ENCODE measurements at regions not wholly inside any gene's neighbourhood (a gene's known extent, or its start where the extent isn't known, plus 50 kb on each side); places are given as distances from the start of the nearest gene placed in this dataset.

GRCh38 chr3:72152551-72153476, 367.9 kb upstream of the PROK2 start:
- Histone ChIP-seq H3K27me3 (ENCODE audit: control insufficient read depth in 1 of 2, insufficient read depth in 2 of 2, low read length in 2 of 2) (no peaks in the 10 kb centered on the region), H3K4me1 (ENCODE audit: insufficient read depth, low read length) (peaks cover 37% of the 10 kb centered on the region), H3K9ac (ENCODE audit: low read length) (peak overlapping the region; percentile 9), H3K27ac (ENCODE audit: low read depth, low read length) (peak overlapping the region; percentile 48), H3K9me3 (ENCODE audit: low read length) (no peaks in the 10 kb centered on the region), H3K36me3 (ENCODE audit: insufficient read depth, low read length) (no peaks in the 10 kb centered on the region), H3K4me3 (ENCODE audit: low read depth in 1 of 2, low read length in 2 of 2) (peak overlapping the region; percentile 28 to 51)

GRCh38 chr3:72151465-72152238, 366.7 kb upstream of the PROK2 start:
- Histone ChIP-seq H3K36me3 (ENCODE audit: insufficient read depth, low read length) (no peaks in the 10 kb centered on the region), H3K27me3 (ENCODE audit: control insufficient read depth in 1 of 2, insufficient read depth in 2 of 2, low read length in 2 of 2) (no peaks in the 10 kb centered on the region), H3K4me1 (ENCODE audit: insufficient read depth, low read length) (peaks cover 37% of the 10 kb centered on the region), H3K9me3 (ENCODE audit: low read length) (no peaks in the 10 kb centered on the region), H3K9ac (ENCODE audit: low read length) (no peak overlapping the region), H3K27ac (ENCODE audit: low read depth, low read length) (peak overlapping the region; percentile 48), H3K4me3 (ENCODE audit: low read depth in 1 of 2, low read length in 2 of 2) (no peak overlapping the region)

GRCh38 chr3:72150634-72151412, 365.9 kb upstream of the PROK2 start:
- H3K4me1 ChIP-seq (ENCODE audit: insufficient read depth, low read length) = peaks cover 37% of the 10 kb centered on the region
- H3K27ac ChIP-seq (ENCODE audit: low read depth, low read length) = no peak overlapping the region
- H3K36me3 ChIP-seq (ENCODE audit: insufficient read depth, low read length) = no peaks in the 10 kb centered on the region
- no peak overlapping the region for H3K4me3 ChIP-seq (ENCODE audit: low read depth in 1 of 2, low read length in 2 of 2)
- no peaks in the 10 kb centered on the region for H3K9me3 ChIP-seq (ENCODE audit: low read length)
- no peak overlapping the region for H3K9ac ChIP-seq (ENCODE audit: low read length)
- H3K27me3 ChIP-seq (ENCODE audit: control insufficient read depth in 1 of 2, insufficient read depth in 2 of 2, low read length in 2 of 2) = no peaks in the 10 kb centered on the region

GRCh38 chr3:72149645-72150300, 364.8 kb upstream of the PROK2 start:
- Histone ChIP-seq H3K4me1 (ENCODE audit: insufficient read depth, low read length) (peaks cover 27% of the 10 kb centered on the region), H3K4me3 (ENCODE audit: low read depth in 1 of 2, low read length in 2 of 2) (no peak overlapping the region), H3K27ac (ENCODE audit: low read depth, low read length) (no peak overlapping the region), H3K9me3 (ENCODE audit: low read length) (no peaks in the 10 kb centered on the region), H3K36me3 (ENCODE audit: insufficient read depth, low read length) (no peaks in the 10 kb centered on the region), H3K27me3 (ENCODE audit: control insufficient read depth in 1 of 2, insufficient read depth in 2 of 2, low read length in 2 of 2) (no peaks in the 10 kb centered on the region), H3K9ac (ENCODE audit: low read length) (no peak overlapping the region)

- H3K9me3 ChIP-seq (ENCODE audit: low read length) = no peaks in the 10 kb centered on the region
- H3K27me3 ChIP-seq (ENCODE audit: control insufficient read depth in 1 of 2, insufficient read depth in 2 of 2, low read length in 2 of 2) = no peaks in the 10 kb centered on the region
- H3K27ac ChIP-seq (ENCODE audit: low read depth, low read length) = no peak overlapping the region
- H3K4me1 ChIP-seq (ENCODE audit: insufficient read depth, low read length) = peaks cover 17% of the 10 kb centered on the region
- no peak overlapping the region for H3K9ac ChIP-seq (ENCODE audit: low read length)
- H3K4me3 ChIP-seq (ENCODE audit: low read depth in 1 of 2, low read length in 2 of 2) = no peak overlapping the region
- H3K36me3 ChIP-seq (ENCODE audit: insufficient read depth, low read length) = no peaks in the 10 kb centered on the region
These were observed 362.7 kb upstream of the PROK2 start for GRCh38 chr3:72147600-72147999.

GRCh38 chr3:72145506-72146380, 360.8 kb upstream of the PROK2 start:
- Histone ChIP-seq H3K9ac (ENCODE audit: low read length) (no peak overlapping the region), H3K27ac (ENCODE audit: low read depth, low read length) (no peak overlapping the region), H3K4me3 (ENCODE audit: low read depth in 1 of 2, low read length in 2 of 2) (no peak overlapping the region), H3K4me1 (ENCODE audit: insufficient read depth, low read length) (no peaks in the 10 kb centered on the region), H3K9me3 (ENCODE audit: low read length) (no peaks in the 10 kb centered on the region), H3K27me3 (ENCODE audit: control insufficient read depth in 1 of 2, insufficient read depth in 2 of 2, low read length in 2 of 2) (no peaks in the 10 kb centered on the region), H3K36me3 (ENCODE audit: insufficient read depth, low read length) (no peaks in the 10 kb centered on the region)

- H3K4me3 ChIP-seq (ENCODE audit: low read depth in 1 of 2, low read length in 2 of 2) = no peak overlapping the region
- H3K9ac ChIP-seq (ENCODE audit: low read length) = no peak overlapping the region
- H3K9me3 ChIP-seq (ENCODE audit: low read length) = no peaks in the 10 kb centered on the region
- H3K27ac ChIP-seq (ENCODE audit: low read depth, low read length) = no peak overlapping the region
- H3K4me1 ChIP-seq (ENCODE audit: insufficient read depth, low read length) = no peaks in the 10 kb centered on the region
- no peaks in the 10 kb centered on the region for H3K36me3 ChIP-seq (ENCODE audit: insufficient read depth, low read length)
- no peaks in the 10 kb centered on the region for H3K27me3 ChIP-seq (ENCODE audit: control insufficient read depth in 1 of 2, insufficient read depth in 2 of 2, low read length in 2 of 2)
These were observed 360.0 kb upstream of the PROK2 start for GRCh38 chr3:72144773-72145505.

GRCh38 chr3:72143966-72144717, 359.2 kb upstream of the PROK2 start:
- Histone ChIP-seq H3K27ac (ENCODE audit: low read depth, low read length) (no peak overlapping the region), H3K9ac (ENCODE audit: low read length) (no peak overlapping the region), H3K4me3 (ENCODE audit: low read depth in 1 of 2, low read length in 2 of 2) (no peak overlapping the region), H3K4me1 (ENCODE audit: insufficient read depth, low read length) (no peaks in the 10 kb centered on the region), H3K36me3 (ENCODE audit: insufficient read depth, low read length) (no peaks in the 10 kb centered on the region), H3K27me3 (ENCODE audit: control insufficient read depth in 1 of 2, insufficient read depth in 2 of 2, low read length in 2 of 2) (no peaks in the 10 kb centered on the region), H3K9me3 (ENCODE audit: low read length) (no peaks in the 10 kb centered on the region)

- Histone ChIP-seq H3K4me3 (ENCODE audit: low read depth in 1 of 2, low read length in 2 of 2) (no peak overlapping the region), H3K36me3 (ENCODE audit: insufficient read depth, low read length) (no peaks in the 10 kb centered on the region), H3K27me3 (ENCODE audit: control insufficient read depth in 1 of 2, insufficient read depth in 2 of 2, low read length in 2 of 2) (no peaks in the 10 kb centered on the region), H3K4me1 (ENCODE audit: insufficient read depth, low read length) (no peaks in the 10 kb centered on the region), H3K9me3 (ENCODE audit: low read length) (no peaks in the 10 kb centered on the region), H3K9ac (ENCODE audit: low read length) (no peak overlapping the region), H3K27ac (ENCODE audit: low read depth, low read length) (no peak overlapping the region)
These were observed 358.4 kb upstream of the PROK2 start for GRCh38 chr3:72143322-72143721.

Measured in muscle layer of colon (tissue), 2 donors.